ENCODE measurements at regions not wholly inside any gene's neighbourhood (a gene's known extent, or its start where the extent isn't known, plus 50 kb on each side); places are given as distances from the start of the nearest gene placed in this dataset.

- TF ChIP-seq CTCF (IDR thresholded peaks at IDR 0.05; ENCODE audit: low read depth, low read length) (no peak), POLR2A (IDR thresholded peaks at IDR 0.05; ENCODE audit: extremely low read depth, insufficient read length) (no peak), MAX (IDR thresholded peaks at IDR 0.05; ENCODE audit: low read depth, low read length) (no peak), MYC (IDR thresholded peaks at IDR 0.05; ENCODE audit: low read depth, low read length) (no peak)
These were observed 152.9 kb upstream of the ZNF644 start for GRCh38 chr1:91174734-91175133.
